OCI-LY7 (cell line): ENCODE measurements at regions not wholly inside any gene's neighbourhood (a gene's known extent, or its start where the extent isn't known, plus 50 kb on each side); places are given as distances from the start of the nearest gene placed in this dataset.

Experiments used
- EZH2phosphoT487 ChIP-seq: fragments of 200-600 bp; sonication (generic); IDR thresholded peaks from 2 replicates; pipeline ENCODE4 v1.6.1; 2018; ENCODE audit warnings: low read depth, borderline replicate concordance, mild to moderate bottlenecking, mixed run types, antibody characterized with exemption, low read length, moderate library complexity, mixed read lengths
- TF ChIP-seq, protein P1 (sequence below): fragments of 200-600 bp; sonication (generic); conservative IDR thresholded peaks from 2 replicates; pipeline ENCODE4 v1.5.1; 2014; ENCODE audit warnings: mild to moderate bottlenecking, antibody characterized with exemption, low read length, moderate library complexity, mixed read lengths

DNA sequence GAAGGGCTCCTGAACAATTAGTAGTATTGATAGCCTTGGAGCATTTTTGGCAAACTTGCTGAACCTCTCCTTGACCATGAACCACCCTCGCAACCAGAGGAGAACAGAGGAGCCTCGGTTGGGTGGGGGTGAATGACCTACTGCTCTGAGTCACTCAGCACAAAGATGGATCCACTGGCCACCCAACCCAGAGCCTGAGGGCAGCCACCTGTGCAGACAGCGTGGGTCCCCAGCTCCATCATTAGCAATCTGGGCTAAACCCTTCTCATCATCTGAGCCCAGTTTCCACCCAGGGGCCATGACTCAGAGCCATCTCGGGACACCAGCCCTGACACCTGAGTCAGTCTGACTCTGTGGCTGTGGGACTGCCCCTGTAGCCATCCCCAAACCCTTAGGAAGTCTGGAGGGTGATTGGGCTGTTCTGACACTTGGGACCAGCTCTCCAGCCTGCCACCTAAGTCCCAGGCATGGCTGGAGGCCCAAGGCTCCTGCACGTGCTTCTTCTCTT lies 171.8 kb upstream of the GPR26 start:
- TF ChIP-seq, protein P1, sequence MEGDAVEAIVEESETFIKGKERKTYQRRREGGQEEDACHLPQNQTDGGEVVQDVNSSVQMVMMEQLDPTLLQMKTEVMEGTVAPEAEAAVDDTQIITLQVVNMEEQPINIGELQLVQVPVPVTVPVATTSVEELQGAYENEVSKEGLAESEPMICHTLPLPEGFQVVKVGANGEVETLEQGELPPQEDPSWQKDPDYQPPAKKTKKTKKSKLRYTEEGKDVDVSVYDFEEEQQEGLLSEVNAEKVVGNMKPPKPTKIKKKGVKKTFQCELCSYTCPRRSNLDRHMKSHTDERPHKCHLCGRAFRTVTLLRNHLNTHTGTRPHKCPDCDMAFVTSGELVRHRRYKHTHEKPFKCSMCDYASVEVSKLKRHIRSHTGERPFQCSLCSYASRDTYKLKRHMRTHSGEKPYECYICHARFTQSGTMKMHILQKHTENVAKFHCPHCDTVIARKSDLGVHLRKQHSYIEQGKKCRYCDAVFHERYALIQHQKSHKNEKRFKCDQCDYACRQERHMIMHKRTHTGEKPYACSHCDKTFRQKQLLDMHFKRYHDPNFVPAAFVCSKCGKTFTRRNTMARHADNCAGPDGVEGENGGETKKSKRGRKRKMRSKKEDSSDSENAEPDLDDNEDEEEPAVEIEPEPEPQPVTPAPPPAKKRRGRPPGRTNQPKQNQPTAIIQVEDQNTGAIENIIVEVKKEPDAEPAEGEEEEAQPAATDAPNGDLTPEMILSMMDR, result no peak
- no peak for TF ChIP-seq EZH2phosphoT487
